GM10266 (cell line): ENCODE measurements at regions not wholly inside any gene's neighbourhood (a gene's known extent, or its start where the extent isn't known, plus 50 kb on each side); places are given as distances from the start of the nearest gene placed in this dataset.

Source experiments
- DNase-seq: peaks from one replicate; pipeline ENCODE4 v3.0.0; 2012; ENCODE audit errors: extremely low spot score
- TF ChIP-seq, protein P1 (sequence below): IDR thresholded peaks from 2 replicates; pipeline ENCODE4 v1.5.1; 2012; ENCODE audit warnings: mild to moderate bottlenecking, low read depth; ENCODE audit not compliant: control insufficient read depth, insufficient read depth; ENCODE audit errors: missing control alignments

- TF ChIP-seq, protein P1, sequence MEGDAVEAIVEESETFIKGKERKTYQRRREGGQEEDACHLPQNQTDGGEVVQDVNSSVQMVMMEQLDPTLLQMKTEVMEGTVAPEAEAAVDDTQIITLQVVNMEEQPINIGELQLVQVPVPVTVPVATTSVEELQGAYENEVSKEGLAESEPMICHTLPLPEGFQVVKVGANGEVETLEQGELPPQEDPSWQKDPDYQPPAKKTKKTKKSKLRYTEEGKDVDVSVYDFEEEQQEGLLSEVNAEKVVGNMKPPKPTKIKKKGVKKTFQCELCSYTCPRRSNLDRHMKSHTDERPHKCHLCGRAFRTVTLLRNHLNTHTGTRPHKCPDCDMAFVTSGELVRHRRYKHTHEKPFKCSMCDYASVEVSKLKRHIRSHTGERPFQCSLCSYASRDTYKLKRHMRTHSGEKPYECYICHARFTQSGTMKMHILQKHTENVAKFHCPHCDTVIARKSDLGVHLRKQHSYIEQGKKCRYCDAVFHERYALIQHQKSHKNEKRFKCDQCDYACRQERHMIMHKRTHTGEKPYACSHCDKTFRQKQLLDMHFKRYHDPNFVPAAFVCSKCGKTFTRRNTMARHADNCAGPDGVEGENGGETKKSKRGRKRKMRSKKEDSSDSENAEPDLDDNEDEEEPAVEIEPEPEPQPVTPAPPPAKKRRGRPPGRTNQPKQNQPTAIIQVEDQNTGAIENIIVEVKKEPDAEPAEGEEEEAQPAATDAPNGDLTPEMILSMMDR: no peak
These were observed 295.0 kb downstream of the RAP2B start for GRCh38 chr3:153456833-153457545.

GRCh38 chr3:153458881-153459280 lies 296.9 kb downstream of the RAP2B start:
- DNase-seq: no peak
- TF ChIP-seq, protein P1: no peak

More at GRCh38 chr3:153456833-153457545, 295.0 kb downstream of the RAP2B start:
- no peak for DNase-seq

DNA sequence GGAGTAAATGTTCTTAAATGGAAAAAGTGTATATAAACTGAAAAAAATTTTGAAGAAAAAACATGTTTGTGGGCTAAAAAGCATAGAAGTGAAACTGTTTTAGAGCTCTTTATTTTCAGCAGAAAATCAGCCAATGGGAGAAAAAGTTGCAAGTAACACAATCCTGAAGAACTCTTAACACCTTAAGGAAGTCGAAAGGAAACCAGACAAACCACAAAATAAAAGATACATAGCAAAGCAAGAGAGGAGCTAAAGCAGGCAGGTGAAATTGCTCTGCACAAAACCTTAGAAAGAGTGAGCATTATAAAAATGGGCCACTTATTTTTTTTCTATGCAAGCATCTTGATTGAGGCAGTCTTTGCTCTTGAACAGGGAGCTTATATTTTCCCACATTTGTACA lies 300.5 kb downstream of the RAP2B start:
- DNase-seq: no peak
- TF ChIP-seq, protein P1: no peak

DNA sequence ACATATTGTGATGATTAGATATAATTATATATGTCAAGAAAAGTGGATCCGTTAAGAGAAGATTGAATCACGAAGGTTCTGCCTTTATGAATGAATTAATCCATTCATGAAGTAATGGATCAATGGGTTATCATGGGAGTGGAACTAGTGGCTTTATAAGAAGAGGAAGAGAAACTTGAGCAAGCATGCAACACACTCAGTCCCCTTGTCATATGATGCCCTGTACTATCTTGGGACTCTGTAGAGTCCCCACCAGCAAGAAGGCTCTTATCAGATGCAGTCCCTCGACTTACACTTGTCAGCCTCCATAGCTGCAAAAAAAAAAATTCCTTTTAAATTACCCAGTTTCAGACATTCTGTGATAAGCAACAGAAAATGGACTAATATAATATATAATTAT lies 301.9 kb downstream of the RAP2B start:
- TF ChIP-seq, protein P1: no peak
- no peak for DNase-seq

DNA sequence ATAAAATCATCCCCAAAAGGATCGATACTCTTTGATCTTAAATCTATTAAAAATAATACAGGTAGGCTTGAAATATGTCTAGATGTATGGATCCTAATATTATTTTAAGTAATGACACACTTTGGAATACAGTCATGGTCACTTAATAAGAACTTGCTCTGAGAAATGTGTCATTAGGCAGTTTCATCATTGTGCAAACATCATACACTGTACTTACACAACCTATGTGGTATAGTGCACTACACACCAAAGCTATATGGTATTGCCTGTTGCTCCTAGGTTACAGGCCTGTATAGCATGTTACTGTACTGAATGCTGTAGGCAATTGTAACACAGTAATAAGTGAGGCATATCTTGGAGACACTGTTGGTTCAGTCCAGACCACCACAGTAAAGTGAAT lies 307.1 kb downstream of the RAP2B start:
- no peak for DNase-seq
- TF ChIP-seq, protein P1: no peak

DNA sequence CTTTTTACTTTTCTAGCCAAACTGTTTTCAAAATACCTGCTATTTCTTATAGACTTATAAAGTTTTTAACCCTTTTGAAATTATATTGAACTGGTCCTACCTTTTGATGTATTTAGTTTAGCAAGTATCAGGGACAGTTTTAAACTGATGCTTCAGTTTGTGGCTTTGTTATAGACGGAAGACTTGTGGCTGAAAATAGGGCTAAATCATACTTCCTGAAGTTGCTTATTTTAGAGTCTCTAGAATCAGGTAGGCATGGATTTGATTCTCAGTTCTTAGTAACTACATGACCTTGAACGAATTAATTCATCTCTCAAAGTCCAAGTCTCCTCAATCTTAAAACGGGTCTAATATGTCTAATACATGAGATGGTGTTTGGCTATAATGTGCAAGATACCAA lies 322.8 kb downstream of the RAP2B start:
- no peak for DNase-seq

DNA sequence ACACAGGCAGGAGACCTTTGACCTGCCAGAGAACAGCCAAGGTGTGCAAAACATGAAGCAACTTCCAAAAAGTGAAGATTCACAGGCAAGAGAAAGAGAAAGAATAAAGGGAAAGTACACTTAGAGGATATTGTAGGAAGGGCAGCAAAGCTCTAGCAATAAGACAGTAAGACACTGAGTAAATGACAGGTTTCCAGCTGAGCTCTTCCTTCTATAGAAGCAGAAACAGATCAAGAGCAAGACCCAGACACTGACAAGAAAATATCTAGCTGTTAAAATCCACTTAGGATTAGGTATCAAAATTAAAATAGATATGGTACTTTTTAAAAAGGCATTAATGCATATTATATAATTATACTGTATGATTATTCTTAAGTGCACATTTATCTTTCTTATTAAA lies 333.4 kb downstream of the RAP2B start:
- TF ChIP-seq, protein P1: no peak
- DNase-seq: no peak

More for the DNA sequence above, 322.8 kb downstream of the RAP2B start:
- TF ChIP-seq, protein P1: no peak
